ENCODE measurements at regions not wholly inside any gene's neighbourhood (a gene's known extent, or its start where the extent isn't known, plus 50 kb on each side); places are given as distances from the start of the nearest gene placed in this dataset.

DNA sequence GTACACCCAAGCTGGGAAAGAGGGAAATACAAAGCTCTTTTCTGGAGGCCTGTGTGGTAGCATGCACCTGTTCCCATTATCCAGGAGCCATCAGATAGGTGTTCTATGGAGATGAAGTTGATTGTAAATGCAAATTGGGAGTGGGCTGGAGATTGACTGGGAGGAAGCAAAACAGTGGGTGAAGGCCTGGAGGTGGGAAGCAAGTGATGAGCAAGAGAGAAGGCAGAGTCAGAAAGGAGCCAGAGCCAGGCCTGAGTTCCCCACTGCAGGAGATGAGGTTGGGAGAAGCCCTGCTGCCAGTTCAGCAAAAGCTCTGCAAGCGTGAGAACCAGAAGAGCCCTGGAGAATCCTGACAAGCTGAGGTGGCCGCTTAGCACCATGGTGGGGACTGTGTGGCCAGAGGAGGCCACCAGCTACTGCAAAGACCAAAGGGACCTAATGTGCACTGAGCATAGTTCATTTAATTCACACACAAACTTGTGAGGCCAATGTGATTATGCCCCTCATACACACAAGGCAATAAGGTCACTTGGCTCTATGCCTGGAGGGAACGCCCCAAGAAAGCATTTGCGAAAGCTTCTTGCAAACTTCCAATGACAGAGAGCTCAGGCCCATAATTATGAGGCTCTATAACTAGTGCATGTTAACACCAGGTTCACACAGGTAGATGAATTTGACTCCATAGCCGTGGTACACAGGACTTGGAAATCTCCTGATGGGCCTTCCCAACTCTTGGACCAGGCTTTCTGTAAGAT lies 73.0 kb upstream of the GRIK3 start:
- H3K9me3 ChIP-seq (ENCODE audit: control insufficient read depth in 2 of 2, low read length in 2 of 2) = peaks cover 0 to 3% of the 10 kb centered on the region in 2 donors
- no peak overlapping the region for H3K9ac ChIP-seq (ENCODE audit: low read length in 2 of 2)
- H3K4me1 ChIP-seq (ENCODE audit: control insufficient read depth, insufficient read depth, low read length) = no peaks in the 10 kb centered on the region
- no peak overlapping the region for H3K4me3 ChIP-seq (ENCODE audit: low read length in 2 of 2)
- H3K27ac ChIP-seq (ENCODE audit: low read length) = no peak overlapping the region
- H3K27me3 ChIP-seq (ENCODE audit: control insufficient read depth in 1 of 2, insufficient read depth in 2 of 2, low read length in 2 of 2) = no peaks in the 10 kb centered on the region
- H3K36me3 ChIP-seq (ENCODE audit: control insufficient read depth in 2 of 2, insufficient read depth in 2 of 2, low read length in 2 of 2) = no peaks in the 10 kb centered on the region

DNA sequence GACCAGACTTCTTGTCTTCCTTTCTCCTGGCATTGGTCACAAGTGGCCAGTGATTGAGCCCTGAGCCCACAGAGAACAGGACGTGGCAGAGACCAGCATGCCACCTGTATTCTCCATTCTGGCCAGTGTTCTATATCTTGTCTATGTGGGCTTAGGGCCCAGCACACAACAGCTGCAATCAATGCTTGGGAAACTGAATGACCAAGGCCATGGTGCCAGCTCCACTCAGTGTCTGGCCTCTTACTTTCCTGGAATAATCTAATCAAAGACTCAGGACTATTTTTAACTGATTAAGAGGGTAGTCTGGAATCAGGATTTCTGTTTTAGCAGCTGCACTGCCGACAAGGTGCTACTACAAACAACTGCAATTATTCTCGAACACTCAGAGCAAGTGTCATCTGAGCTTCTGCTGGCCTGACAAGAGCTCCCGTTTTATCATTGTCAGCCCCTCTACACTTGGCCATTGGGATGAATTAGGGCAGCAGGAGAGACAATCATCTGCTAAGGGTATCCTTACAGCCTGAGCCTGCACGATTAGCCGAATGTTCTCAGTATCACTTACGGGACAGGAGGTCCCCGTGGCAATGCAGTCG lies 74.4 kb upstream of the GRIK3 start:
- Histone ChIP-seq H3K4me3 (ENCODE audit: low read length in 2 of 2) (no peak overlapping the region), H3K4me1 (ENCODE audit: control insufficient read depth, insufficient read depth, low read length) (no peaks in the 10 kb centered on the region), H3K9ac (ENCODE audit: low read length in 2 of 2) (no peak overlapping the region)

DNA sequence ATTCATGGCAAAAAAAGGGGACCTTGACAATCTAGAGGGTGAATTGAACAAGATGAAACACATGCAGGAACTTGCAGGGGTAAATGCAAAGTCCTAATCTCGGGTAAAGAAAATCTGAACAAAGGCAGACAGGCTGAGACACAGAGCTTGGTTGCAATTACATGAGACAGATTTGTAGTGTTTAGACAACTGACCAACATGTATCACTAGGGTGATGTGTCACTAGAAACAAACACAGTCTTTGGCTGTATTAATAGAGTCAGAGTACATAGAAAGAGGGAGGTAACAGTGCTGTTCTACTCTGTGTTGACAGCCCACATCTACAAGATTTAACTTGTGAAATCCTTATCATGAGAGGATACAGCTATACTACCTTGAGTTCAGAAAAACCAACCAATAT lies 78.1 kb upstream of the GRIK3 start:
- Histone ChIP-seq H3K4me1 (ENCODE audit: control insufficient read depth, insufficient read depth, low read length) (no peaks in the 10 kb centered on the region), H3K27me3 (ENCODE audit: control insufficient read depth in 1 of 2, insufficient read depth in 2 of 2, low read length in 2 of 2) (peaks cover 0 to 2% of the 10 kb centered on the region in 2 donors), H3K4me3 (ENCODE audit: low read length in 2 of 2) (no peak overlapping the region), H3K9ac (ENCODE audit: low read length in 2 of 2) (no peak overlapping the region), H3K9me3 (ENCODE audit: control insufficient read depth in 2 of 2, low read length in 2 of 2) (peaks cover 0 to 3% of the 10 kb centered on the region in 2 donors), H3K27ac (ENCODE audit: low read length) (no peak overlapping the region), H3K36me3 (ENCODE audit: control insufficient read depth in 2 of 2, insufficient read depth in 2 of 2, low read length in 2 of 2) (no peaks in the 10 kb centered on the region)

More for the DNA sequence above, 74.4 kb upstream of the GRIK3 start:
- Histone ChIP-seq H3K36me3 (ENCODE audit: control insufficient read depth in 2 of 2, insufficient read depth in 2 of 2, low read length in 2 of 2) (no peaks in the 10 kb centered on the region), H3K9me3 (ENCODE audit: control insufficient read depth in 2 of 2, low read length in 2 of 2) (peaks cover 0 to 3% of the 10 kb centered on the region in 2 donors), H3K27me3 (ENCODE audit: control insufficient read depth in 1 of 2, insufficient read depth in 2 of 2, low read length in 2 of 2) (peaks cover 0 to 2% of the 10 kb centered on the region in 2 donors), H3K27ac (ENCODE audit: low read length) (no peak overlapping the region)

DNA sequence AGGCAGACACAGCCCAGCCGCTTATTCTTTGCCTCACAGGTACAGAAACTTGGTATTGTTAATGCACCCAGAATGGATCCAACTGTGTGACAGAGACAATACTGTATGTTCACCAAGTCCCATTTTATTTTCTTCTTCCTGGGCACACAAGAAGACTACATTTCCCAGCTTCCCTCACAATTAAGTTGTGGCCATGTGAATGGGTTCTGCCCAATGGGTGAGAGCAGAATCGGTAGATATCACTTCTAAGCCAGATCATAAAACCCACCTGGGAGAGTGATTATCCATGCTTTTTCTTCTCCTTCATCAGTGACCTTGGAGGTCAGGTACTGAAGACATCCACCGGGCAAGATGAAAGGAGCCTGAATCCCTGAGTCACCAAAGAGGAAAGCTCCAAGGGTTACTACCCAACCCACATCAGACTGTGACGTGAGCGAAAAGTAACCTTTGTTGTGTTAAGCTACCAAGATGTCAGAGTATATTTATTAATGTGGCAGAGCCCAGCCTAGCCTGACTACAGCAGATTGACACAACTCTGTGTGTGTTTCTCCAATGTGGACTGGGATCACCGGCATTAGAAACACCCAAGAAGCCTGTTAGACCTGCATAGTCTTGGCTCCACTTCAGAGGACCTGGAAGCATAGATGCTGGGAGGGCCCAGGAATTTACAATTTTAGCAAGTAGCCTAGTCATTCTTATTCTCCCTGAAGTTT lies 79.1 kb upstream of the GRIK3 start:
- Histone ChIP-seq H3K9ac (ENCODE audit: low read length in 2 of 2) (no peak overlapping the region), H3K27me3 (ENCODE audit: control insufficient read depth in 1 of 2, insufficient read depth in 2 of 2, low read length in 2 of 2) (peaks cover under 1 to 2% of the 10 kb centered on the region in 2 donors), H3K4me1 (ENCODE audit: control insufficient read depth, insufficient read depth, low read length) (no peaks in the 10 kb centered on the region), H3K27ac (ENCODE audit: low read length) (no peak overlapping the region), H3K4me3 (ENCODE audit: low read length in 2 of 2) (no peak overlapping the region), H3K36me3 (ENCODE audit: control insufficient read depth in 2 of 2, insufficient read depth in 2 of 2, low read length in 2 of 2) (no peaks in the 10 kb centered on the region), H3K9me3 (ENCODE audit: control insufficient read depth in 2 of 2, low read length in 2 of 2) (no peaks in the 10 kb centered on the region)

DNA sequence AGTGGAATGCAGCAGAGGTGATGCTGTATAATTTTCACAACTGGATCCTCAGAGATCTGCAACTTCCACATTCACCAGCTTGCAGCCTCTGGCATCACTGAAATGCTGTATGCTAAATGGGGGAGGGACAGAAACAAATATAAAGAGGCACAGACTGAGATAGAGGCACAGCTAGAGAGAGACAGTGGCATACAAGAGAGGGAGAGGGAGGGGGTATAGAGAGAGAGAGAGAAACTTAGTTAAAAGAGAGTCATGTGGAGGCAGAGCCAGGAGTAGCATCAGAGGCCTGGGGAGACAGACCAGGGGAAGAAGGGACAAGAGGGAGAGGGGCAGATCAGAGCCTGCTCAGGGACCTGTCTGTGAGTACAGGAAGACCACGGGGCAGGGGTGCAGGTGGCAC lies 84.5 kb upstream of the GRIK3 start:
- no peak overlapping the region for H3K9ac ChIP-seq (ENCODE audit: low read length in 2 of 2)
- H3K27me3 ChIP-seq (ENCODE audit: control insufficient read depth in 1 of 2, insufficient read depth in 2 of 2, low read length in 2 of 2) = peaks cover 2 to 12% of the 10 kb centered on the region in 2 donors
- H3K9me3 ChIP-seq (ENCODE audit: control insufficient read depth in 2 of 2, low read length in 2 of 2) = peaks cover 0 to 7% of the 10 kb centered on the region in 2 donors
- no peaks in the 10 kb centered on the region for H3K36me3 ChIP-seq (ENCODE audit: control insufficient read depth in 2 of 2, insufficient read depth in 2 of 2, low read length in 2 of 2)
- no peak overlapping the region for H3K4me3 ChIP-seq (ENCODE audit: low read length in 2 of 2)
- no peak overlapping the region for H3K27ac ChIP-seq (ENCODE audit: low read length)
- H3K4me1 ChIP-seq (ENCODE audit: control insufficient read depth, insufficient read depth, low read length) = no peaks in the 10 kb centered on the region

DNA sequence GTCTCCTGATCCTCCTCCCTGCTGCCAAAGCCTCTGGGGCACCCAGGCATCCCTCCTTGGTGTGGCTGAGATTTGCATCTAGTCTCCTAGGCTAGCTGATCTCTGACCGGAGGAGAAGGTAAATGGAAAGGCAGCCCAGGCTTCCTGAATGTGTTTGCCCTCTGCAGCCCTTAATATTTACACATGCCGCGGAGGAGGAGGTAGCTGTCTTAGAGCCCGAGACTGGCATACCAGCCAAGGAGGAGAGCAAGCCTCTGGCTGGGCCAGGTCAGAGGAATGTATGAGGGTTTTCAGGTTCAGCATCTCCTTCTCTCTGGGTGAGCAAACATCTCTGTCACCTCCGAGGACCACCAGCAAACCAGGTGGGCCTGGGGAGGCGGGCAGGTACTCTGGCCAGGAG lies 86.0 kb upstream of the GRIK3 start:
- no peaks in the 10 kb centered on the region for H3K36me3 ChIP-seq (ENCODE audit: control insufficient read depth in 2 of 2, insufficient read depth in 2 of 2, low read length in 2 of 2)
- H3K9me3 ChIP-seq (ENCODE audit: control insufficient read depth in 2 of 2, low read length in 2 of 2) = peaks cover 0 to 7% of the 10 kb centered on the region in 2 donors
- no peak overlapping the region for H3K27ac ChIP-seq (ENCODE audit: low read length)
- no peak overlapping the region for H3K9ac ChIP-seq (ENCODE audit: low read length in 2 of 2)
- no peaks in the 10 kb centered on the region for H3K4me1 ChIP-seq (ENCODE audit: control insufficient read depth, insufficient read depth, low read length)
- peaks cover 2 to 12% of the 10 kb centered on the region in 2 donors for H3K27me3 ChIP-seq (ENCODE audit: control insufficient read depth in 1 of 2, insufficient read depth in 2 of 2, low read length in 2 of 2)
- H3K4me3 ChIP-seq (ENCODE audit: low read length in 2 of 2) = no peak overlapping the region

DNA sequence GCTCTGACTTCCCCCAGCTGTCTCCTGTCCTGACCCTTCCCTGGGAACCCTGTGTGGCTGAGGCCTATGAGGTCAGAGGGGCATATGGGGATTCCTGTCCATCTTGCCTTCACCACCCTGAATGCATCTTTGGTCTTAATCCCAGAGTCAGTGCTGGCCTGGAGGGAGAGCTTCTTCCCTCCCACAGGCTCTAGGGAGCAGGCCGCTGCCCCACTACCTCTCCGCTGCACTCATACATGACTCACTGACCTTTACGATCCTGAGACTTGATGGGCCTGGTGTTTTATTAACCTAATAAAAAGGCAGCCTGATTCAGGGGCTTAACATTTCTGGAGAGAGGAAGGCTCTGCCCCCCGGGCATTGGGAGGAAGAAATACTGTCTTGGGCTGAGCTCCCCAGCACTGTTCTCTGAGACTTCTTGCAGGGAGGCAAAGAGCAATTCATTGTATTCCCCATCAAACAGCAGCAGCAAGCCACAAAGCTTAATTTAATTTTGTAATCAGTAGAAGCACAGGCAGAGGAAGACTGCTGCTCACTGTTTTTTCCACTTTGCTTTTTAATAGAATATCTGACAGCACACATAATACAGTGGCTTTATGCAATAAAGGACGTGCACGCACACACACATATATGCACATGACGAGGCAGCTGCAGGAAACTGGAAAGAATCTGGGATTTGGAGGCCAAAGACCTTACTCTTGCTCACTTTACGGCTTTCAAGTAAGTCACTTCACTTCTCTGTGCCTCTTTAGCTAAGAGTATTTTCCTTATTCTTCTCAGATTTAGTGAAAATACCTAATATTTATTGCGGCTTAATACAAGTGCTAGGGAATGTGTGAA lies 89.2 kb upstream of the GRIK3 start:
- H3K27ac ChIP-seq (ENCODE audit: low read length) = no peak overlapping the region
- no peak overlapping the region for H3K4me3 ChIP-seq (ENCODE audit: low read length in 2 of 2)
- no peak overlapping the region for H3K9ac ChIP-seq (ENCODE audit: low read length in 2 of 2)
- peaks cover 0 to 7% of the 10 kb centered on the region in 2 donors for H3K9me3 ChIP-seq (ENCODE audit: control insufficient read depth in 2 of 2, low read length in 2 of 2)
- peaks cover 2 to 11% of the 10 kb centered on the region in 2 donors for H3K27me3 ChIP-seq (ENCODE audit: control insufficient read depth in 1 of 2, insufficient read depth in 2 of 2, low read length in 2 of 2)
- H3K4me1 ChIP-seq (ENCODE audit: control insufficient read depth, insufficient read depth, low read length) = no peaks in the 10 kb centered on the region
- H3K36me3 ChIP-seq (ENCODE audit: control insufficient read depth in 2 of 2, insufficient read depth in 2 of 2, low read length in 2 of 2) = no peaks in the 10 kb centered on the region

DNA sequence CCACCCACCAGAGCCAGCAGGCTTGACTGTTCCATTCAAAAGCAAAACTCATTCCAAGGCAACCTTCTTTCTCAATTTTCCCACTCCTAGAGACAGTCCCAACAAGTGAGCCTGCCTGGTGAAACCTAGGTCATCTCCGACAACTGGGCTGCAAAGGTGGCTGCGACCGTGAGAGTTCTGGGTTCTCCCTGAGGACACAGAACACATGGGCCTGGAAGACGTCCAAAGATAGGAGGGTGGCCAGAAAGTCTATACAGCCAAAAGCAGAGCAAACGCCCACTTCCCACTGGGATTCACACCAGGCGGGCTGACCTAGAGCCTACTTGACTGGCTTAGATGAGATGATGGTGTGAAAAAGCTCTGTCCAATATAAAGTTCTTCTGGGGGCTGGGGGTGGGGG lies 90.2 kb upstream of the GRIK3 start:
- Histone ChIP-seq H3K9me3 (ENCODE audit: control insufficient read depth in 2 of 2, low read length in 2 of 2) (peaks cover 0 to 7% of the 10 kb centered on the region in 2 donors), H3K4me1 (ENCODE audit: control insufficient read depth, insufficient read depth, low read length) (no peaks in the 10 kb centered on the region), H3K27me3 (ENCODE audit: control insufficient read depth in 1 of 2, insufficient read depth in 2 of 2, low read length in 2 of 2) (peaks cover 2 to 6% of the 10 kb centered on the region in 2 donors), H3K36me3 (ENCODE audit: control insufficient read depth in 2 of 2, insufficient read depth in 2 of 2, low read length in 2 of 2) (no peaks in the 10 kb centered on the region), H3K9ac (ENCODE audit: low read length in 2 of 2) (no peak overlapping the region), H3K4me3 (ENCODE audit: low read length in 2 of 2) (no peak overlapping the region), H3K27ac (ENCODE audit: low read length) (no peak overlapping the region)

DNA sequence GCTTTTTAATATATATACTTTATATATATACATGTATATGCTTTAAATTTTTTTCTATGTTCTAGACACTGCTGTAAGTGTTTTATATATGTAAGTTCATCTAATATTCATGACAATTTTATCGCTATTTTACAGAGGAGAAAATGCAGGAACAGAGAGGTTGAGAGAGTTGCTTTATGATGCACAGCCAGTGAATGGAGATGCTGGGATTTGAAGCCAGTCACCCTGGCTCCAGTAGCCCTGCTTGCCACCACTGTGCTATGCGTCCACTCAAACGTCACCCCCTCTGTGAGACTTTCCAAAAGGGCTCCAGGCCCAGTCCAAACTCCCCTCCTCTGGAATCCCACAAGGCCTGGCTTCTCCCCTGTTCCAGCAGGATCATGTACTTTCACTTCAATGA lies 91.0 kb upstream of the GRIK3 start:
- Histone ChIP-seq H3K27ac (ENCODE audit: low read length) (no peak overlapping the region), H3K4me1 (ENCODE audit: control insufficient read depth, insufficient read depth, low read length) (no peaks in the 10 kb centered on the region), H3K4me3 (ENCODE audit: low read length in 2 of 2) (no peak overlapping the region), H3K27me3 (ENCODE audit: control insufficient read depth in 1 of 2, insufficient read depth in 2 of 2, low read length in 2 of 2) (peaks cover 0 to 2% of the 10 kb centered on the region in 2 donors), H3K9ac (ENCODE audit: low read length in 2 of 2) (no peak overlapping the region), H3K36me3 (ENCODE audit: control insufficient read depth in 2 of 2, insufficient read depth in 2 of 2, low read length in 2 of 2) (no peaks in the 10 kb centered on the region), H3K9me3 (ENCODE audit: control insufficient read depth in 2 of 2, low read length in 2 of 2) (peaks cover 0 to 7% of the 10 kb centered on the region in 2 donors)

DNA sequence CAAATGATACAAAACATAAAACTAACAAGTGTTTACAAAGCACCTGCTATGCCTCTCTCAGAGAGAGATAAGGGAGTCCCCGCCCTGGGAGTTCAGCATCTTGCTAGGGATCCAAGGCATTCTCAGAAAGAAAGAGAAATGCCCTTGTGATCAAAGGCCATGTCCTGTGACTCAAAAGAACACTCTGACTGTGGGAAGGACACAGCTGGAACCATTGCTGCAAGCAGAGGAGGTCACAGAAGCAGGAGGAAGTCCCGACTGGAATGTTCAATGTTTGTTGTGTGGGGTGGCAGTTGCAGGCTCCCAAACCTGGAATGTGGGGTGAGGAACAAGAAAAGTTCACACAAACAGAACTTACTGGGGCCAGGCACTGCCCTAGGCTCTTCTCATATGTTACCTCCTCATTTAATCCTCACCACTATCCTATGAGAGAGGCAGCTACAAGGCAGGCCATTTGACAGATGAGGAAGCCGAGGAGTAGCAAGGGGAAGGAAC lies 93.0 kb upstream of the GRIK3 start:
- H3K4me3 ChIP-seq (ENCODE audit: low read length in 2 of 2) = no peak overlapping the region

More for the DNA sequence above, 93.0 kb upstream of the GRIK3 start:
- H3K27ac ChIP-seq (ENCODE audit: low read length) = no peak overlapping the region
- H3K4me1 ChIP-seq (ENCODE audit: control insufficient read depth, insufficient read depth, low read length) = no peaks in the 10 kb centered on the region
- H3K36me3 ChIP-seq (ENCODE audit: control insufficient read depth in 2 of 2, insufficient read depth in 2 of 2, low read length in 2 of 2) = no peaks in the 10 kb centered on the region
- H3K27me3 ChIP-seq (ENCODE audit: control insufficient read depth in 1 of 2, insufficient read depth in 2 of 2, low read length in 2 of 2) = peaks cover 0 to 7% of the 10 kb centered on the region in 2 donors
- no peak overlapping the region for H3K9ac ChIP-seq (ENCODE audit: low read length in 2 of 2)
- H3K9me3 ChIP-seq (ENCODE audit: control insufficient read depth in 2 of 2, low read length in 2 of 2) = peaks cover 0 to 3% of the 10 kb centered on the region in 2 donors
